HPDE6-E6E7 (cell line): ENCODE measurements at regions not wholly inside any gene's neighbourhood (a gene's known extent, or its start where the extent isn't known, plus 50 kb on each side); places are given as distances from the start of the nearest gene placed in this dataset.
"Not testable (repeated sequence)": the region's sequence is repeated elsewhere in the genome, so short reads cannot be mapped to it uniquely, and the experiment has no call there.

Source experiments
- DNase-seq: peaks from one replicate; pipeline ENCODE4 v3.0.0; 2011; ENCODE audit warnings: missing footprints; ENCODE audit errors: extremely low spot score

DNA sequence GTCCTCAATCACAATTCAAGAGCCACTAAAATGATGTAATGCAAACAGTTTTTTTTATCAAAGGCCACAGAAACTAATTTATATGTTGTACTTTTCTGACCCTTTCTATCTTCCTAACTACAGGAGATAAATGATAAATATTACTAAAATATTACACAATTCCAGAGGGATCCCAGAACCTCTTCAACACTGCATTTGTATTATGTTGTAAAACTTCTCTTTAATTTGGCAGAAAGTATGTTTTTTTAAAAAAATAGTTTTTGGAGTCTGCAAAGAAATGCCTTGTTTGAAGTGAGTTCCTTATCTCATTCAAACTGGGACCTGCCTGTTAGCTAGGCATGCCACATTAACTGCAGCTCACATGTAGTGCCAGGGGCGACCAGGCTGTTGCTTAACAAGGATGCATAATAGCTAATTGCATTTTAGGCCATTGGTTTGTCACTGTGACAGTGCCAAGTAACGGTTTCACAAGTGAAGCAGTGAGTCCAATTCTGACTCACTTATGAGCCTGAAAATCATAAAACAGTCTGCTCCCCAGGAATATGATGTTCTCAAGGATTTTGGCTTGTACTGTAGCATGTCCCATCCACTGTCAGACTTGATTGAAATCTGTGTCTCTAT is 266.9 kb downstream of the KTN1 start:
- DNase-seq, result no peak

DNA sequence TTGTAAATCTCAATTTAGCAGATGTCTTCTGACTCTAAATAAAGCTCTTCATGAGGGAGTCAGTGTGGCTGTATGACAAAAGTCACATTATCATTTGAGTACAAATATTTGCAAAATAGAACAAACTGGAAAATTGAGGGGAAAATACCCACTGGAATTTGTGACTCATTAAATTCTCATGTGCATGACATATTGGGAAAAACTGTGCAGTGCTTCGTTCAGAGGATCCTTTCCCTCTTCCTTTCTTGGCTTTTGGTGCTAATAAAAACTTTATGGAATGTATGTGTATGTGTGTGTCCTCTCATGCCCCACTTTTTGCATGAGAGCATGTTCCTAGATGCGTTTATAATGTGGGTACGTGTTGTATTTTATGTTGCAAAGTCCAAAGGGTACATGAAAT is 267.8 kb downstream of the KTN1 start:
- DNase-seq, result no peak

DNA sequence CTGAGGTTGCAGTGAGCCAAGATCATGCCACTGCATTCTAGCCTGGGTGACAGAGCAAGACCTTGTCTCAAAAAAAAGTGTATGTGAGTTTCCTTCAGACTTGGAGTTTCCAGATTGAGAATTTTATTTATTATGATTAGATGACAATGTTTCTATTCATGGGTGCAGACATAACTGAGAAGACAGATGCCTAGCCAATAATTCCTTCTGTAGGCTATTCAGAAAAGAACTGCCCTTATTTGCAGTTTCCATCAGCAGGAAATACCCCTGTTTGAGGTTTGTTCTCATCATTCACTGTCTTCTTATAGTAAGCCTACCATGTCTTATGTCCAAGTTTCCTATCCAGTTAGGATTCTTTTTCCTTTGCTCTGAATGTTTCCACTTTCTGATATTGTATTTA is 269.0 kb downstream of the KTN1 start:
- no peak for DNase-seq

DNA sequence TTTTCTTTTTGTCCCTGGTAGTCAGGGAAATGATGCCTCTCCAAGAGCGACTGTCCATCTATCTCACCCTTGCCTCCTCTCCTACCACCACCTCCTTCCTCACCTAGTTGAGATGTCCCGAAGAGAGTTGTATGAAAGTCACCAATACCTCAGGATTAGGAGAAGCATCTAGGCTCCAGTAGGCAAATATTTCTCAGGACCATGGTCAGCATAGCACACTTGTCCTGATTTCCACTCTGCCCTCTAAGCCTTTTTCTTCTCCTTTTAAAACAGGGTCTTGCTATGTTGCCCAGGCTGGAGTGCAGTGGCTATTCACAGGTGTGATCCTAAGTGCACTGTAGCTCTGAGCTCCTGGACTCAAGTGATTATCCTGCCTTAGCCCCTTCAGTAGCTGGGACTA is 268.4 kb upstream of the PELI2 start:
- DNase-seq, result no peak

DNA sequence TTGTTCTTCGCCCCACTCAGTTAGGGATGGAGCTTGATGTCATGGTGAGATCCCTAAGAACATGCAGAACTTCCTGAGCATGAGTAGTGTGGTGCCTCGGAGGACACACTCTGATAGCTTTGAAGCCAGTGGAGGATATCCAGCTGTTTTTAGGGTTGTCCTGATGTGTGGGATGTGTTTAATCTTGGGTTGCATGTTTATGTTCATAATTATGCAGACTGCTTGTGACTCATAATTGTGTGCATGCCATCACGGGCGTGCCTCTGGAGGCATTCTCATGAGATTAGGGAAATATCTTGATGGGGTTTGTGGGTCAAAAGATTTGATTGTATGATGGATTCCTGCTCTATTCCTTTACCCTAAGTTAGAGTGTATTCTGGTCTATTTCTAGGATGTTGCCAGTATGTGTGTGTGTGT is 267.4 kb upstream of the PELI2 start:
- peak; percentile 33 for DNase-seq

DNA sequence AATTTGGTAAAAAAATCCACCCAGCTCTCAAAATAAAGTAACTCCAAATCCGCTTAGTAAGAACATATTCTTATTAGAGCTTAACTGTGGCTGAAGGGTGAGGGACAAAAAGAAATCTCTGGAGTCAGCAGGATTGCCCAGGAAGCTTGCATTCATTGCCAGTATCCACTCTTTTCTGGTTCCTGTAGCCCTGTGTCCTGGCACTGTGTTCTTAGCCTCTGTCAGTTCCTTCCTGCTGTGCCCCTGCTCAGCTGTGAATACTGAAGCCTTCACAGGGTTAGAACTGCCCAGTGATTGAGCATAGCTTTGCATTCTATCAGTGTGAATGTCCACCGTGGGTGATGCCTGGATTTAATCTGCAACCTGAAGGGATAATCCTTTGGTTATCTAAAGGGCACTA is 266.9 kb upstream of the PELI2 start:
- DNase-seq, result no peak

DNA sequence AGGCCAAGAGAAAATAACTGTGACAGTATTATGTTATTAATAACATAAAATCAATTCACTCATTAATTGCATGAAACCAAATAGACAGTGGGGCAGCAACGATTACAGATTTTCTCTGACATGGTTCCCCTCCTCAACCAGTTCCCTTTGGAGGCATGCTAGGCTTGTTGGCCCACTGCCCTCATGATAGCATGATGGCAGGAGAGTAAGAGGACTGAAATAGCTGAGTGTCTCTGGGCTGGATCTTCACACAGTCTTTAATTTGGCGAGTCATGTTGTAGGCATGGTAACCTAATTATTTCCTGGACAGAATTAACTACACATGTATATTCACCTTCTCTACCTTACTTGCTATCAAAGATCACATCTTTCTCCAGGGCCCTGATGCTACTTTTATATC is 266.2 kb upstream of the PELI2 start:
- DNase-seq, result no peak

DNA sequence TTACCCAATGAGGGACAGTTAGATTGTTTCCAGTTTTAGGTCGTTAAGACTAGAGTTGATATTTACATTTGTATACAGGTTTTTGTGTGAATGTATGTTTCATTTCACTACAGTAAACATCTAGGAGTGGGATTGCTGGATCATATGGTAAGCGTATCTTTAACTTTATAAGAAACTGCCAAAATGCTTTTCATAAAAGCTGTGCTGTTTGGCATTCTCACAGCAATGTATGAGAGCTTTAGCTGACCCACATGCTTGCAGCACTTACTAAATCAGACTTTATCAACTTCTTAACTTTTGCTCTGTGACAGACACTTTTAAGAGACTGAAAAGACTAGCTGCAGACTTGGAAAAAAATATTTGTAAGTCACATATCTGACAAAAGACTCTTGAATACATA is 262.5 kb upstream of the PELI2 start:
- DNase-seq, result no peak

DNA sequence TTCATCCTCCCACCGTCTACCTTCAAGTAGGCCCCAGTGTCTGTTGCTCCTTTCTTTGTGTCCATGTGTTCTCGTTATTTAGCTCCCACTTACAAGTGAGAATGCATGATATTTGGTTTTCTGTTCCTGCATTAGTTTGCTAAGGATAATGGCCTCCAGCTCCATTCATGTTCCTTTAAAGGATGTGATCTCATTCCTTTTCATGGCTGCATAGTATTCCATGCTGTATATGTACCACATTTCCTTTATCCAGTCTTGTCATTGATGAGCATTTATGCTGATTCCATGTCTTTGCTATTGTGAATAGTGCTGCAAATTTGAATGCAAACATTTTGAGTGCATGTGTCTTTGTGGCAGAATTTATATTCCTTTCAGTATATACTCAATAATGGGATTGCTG is 259.6 kb upstream of the PELI2 start:
- no peak for DNase-seq

DNA sequence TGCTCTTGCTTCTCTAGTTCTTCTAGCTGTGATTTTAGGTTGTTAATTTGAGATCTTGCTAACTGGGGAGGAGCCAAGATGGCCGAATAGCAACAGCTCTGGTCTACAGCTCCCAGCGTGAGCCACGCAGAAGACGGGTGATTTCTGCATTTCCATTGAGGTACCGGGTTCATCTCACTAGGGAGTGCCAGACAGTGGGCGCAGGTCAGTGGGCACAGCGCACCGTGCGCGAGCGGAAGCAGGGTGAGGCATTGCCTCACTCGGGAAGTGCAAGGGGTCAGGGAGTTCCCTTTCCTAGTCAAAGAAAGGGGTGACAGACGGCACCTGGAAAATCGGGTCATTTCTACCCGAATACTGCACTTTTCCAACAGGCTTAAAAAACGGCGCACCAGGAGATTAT is 256.6 kb upstream of the PELI2 start:
- DNase-seq, result not testable (repeated sequence)

DNA sequence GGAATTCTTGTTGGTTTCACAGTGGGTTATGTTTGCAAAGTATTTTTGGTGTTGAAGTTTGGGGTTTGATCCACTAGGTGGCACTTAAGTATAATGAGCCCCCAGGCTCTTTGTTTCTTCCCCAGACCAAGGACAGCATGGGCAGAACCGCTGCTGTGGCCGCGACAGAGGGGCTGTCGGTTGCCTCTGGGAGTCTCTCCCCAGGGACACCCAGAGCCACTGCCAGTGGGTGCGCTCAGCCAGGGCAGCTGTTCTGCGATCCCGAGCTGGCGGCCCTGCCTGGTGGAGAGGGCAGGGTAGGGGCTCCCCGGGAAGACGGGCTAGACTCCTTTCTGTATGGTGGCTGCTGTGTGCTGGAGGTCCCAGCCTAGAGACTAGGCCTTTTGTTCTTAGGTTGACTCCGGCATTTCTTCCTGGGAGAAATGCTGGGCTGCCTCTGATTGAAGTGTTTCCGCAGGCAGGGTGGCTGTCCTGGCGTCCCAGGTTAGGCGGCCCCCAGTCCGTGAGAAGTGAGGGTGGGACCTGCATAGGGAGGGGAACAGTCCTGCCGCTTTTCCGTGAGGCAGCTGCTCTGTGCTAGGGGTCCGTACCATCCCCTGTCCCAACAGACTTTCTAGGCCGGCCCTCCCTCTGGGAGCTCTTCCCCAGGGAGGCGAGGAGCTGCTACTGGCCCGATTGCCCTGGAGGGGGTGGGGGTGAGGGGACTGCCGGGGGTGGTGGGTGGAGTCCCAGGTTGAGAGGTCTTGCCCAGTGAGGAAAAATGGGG is 253.1 kb upstream of the PELI2 start:
- no peak for DNase-seq

DNA sequence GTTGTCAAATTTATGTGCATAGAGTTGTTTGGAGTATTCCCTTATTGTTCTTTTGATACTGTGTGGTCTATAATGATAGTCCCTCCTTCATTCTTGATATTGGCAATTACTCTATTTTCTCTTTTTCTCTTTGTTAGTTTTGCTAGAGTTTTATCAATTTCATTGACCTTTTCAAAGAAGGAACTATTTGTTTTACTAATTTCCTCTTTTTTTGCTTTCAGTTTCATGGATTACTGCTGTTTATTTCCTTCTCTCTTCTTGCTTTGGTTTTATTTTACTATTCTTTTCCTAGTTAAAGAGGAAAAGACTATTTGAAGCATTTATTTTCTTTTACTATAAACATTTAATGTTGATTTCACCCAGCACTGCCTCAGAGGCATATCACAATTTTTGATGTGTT is 250.9 kb upstream of the PELI2 start:
- no peak for DNase-seq

DNA sequence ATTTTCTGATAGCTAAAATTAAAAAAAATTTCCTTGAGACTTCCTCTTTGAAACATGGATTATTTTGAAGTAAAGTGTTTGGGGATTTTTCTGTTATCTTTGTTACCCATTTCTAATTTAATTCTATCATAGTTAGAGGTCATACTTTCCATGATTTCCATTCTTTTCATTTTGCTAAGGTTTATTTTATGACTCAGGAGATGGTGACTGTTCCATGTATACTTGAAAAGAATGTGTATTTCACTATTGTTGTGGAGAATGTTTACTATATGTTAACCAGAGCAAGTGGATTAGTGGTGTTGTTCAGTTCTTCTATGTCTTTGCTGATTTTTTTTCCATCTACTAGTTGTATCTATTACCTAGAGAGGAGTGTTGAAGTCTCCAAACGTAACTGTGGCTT is 250.5 kb upstream of the PELI2 start:
- no peak for DNase-seq

DNA sequence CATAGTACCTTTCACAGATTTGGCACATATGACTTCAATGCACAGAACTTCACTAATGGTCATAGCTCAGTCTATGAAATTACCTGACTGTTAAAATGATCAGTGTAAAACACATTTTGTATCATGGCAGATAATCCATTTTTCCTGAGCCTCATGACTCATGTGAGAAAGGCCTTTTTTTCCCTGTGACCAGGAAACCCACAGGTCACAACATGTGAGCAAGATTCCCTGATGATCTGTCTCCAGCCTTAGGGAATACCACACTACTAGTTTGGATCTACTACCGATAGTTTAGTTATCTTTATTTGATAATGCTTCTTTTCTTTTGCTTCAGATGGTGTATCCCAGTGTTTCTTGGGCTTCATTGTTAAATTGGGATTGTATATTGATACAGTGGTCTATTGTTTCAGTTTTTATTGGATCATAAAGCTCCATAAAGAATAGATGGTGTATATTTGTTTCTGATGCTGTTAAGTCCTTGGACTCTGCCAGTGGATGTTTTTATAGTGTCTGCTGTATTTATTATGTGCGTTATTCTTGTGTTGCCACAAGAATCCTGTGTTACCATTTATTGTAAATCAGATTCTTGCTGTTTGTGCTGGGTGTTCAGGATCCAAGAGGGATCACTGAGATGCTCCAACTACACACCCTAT is 248.7 kb upstream of the PELI2 start:
- peak; percentile 28 for DNase-seq

DNA sequence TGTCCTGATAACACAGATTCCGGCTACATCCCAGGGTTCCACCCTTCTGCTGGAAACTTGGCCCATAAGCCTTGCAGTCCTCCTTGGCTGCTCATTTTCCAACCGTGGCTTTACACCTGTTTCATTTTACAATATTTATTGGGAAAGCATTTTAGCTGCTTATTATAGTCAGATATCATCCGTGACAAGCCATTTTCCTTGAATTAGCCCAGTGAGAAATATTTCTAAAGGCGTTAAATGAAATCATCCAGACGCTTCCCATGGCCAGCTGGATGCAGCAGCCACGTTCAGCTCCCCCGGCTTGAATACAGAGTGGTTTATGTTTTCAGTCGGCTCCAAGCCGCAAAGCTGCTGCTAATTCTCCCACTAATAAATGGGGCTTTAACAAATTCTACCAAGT is 245.0 kb upstream of the PELI2 start:
- DNase-seq, result no peak

DNA sequence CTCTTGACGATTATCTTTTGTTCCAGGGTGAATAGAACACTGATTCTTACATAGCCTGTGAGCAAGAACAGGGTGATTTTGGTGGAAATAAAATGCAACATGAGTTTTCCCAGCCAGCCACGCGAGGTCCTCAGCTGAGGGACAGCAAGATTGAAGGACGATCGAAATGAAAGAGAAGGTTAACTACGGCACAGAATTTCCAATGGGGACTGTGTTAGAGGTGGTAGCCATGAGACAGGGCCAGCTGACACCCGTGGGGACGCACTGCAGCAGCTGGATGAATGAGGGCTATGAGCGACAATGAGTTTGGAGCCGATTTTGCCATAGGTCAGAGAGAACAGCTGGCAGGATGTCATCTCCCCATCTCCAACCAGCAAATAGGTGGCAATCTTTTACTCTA is 243.4 kb upstream of the PELI2 start:
- DNase-seq, result no peak

DNA sequence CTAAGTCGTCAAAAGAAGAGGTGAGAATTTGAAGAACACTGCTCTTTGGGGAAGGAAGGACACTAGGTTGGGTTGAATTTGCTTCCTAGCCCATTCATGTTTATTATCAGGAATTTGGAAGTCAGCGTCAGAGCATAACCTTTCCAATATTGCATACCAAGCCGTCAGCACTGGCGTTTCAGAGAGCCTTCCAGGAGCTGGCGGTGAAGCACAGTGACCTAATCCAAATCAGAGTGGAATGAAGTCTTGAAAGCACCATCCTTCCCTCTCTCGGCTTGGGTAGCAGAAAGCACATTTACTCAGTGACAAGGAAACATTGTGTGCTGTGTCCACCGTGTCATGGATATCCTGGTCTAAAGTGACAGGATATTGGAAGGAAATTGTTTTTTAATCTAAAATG is 240.3 kb upstream of the PELI2 start:
- no peak for DNase-seq

DNA sequence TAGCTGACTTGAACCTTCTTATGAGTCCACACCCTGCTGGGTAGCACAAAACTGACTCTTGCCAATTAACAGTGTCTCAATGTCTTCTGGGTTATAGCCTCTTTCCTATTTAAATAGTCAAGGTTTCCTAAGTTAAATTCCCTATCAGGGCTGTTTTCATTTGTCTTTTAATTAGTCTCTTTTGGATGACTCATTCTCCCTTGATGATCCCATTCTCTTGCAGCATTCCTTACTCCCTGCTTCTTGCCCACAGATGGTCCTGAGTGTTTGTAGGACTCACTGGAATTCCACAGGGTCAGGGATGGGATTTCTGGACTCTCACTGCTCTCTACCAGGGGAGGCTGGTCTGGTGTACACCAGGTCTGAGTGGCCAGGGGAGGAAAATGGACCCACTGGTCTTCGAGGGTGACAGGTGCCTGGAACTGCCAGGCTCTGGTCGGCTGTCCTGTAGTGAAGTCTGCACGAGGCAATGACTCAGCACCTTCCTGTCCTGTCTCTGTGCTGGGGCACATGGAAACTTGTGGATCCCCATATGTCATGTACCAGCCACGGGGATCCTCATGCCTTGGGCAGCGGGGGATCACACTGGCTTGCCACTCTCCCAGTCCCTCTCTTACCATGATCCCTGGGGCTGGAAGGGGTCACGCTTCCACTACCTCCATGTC is 236.5 kb upstream of the PELI2 start:
- no peak for DNase-seq

DNA sequence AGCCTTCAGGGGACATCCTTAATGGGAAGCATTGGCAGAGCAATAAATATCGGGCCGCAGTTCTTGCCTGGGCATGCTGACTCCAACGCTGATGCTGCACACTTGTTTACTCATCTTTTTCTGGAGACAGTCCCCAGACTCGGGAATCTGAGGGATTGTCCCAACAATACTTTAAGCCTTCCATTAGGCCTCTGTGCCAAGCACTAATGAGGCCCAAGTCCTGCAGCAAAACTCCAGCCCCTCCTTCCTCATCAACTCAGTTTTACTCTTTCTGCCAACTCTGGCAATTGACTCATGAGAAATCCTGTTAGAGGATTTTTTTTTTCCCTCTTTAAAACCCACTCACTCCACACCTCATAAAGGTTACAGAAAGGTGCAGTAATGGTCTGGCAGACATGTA is 233.4 kb upstream of the PELI2 start:
- DNase-seq, result peak; percentile 42

DNA sequence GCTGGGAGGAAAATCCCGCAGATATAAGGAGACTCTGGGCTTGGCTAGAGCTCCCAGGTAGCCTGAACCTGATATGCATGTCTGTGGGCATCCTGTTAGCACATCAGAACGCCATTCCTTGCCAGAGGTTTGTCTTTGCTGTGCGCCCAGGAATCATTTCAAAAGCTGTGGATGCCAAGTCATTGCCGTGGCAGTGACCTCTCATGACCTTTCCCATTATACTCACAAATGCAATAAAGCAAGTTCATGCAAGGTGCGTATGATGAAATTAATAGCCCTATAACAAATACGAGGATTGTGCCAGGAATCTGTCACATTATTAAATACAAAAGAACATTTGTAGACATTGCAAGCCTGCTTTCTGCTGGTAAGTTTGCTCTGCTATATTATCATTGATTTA is 229.1 kb upstream of the PELI2 start:
- peak; percentile 58 for DNase-seq

DNA sequence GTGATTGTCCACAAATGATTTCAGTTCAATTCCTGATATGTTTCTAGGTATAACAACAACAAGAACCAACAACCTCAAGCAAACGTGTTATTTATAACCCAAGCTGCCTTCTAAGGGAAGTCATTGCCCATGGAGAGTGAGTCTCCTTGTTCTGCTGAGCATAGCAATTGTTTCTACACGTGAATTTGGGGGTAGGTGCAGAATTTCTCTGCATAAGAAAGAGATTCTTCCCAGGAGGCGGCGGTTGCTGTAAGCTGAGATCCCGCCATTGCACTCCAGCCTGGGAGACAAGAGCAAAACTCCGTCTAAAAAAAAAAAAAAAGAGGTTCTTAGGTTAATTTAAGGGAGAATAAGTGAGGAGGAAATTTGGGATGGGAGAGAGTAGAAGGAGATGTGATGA is 226.5 kb upstream of the PELI2 start:
- DNase-seq, result no peak

DNA sequence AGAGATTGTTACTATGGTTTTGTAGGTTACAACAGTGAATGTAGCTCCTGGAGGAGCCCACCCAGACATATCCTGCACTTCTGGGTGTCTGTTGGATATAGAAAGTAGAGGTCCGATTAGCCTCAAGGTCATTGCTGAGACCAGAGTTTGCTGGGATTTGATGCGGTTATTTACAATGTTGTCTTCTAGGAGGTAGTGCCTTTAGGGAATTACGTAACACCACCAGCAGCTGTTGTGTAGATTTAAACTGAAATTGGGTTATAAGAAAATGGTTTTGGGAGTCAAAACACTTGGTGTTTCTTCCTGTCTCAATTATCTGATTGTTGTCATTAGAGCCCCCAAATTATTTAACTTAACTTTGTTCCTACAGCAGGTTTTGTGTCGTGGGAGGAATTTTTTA is 225.3 kb upstream of the PELI2 start:
- DNase-seq, result no peak

DNA sequence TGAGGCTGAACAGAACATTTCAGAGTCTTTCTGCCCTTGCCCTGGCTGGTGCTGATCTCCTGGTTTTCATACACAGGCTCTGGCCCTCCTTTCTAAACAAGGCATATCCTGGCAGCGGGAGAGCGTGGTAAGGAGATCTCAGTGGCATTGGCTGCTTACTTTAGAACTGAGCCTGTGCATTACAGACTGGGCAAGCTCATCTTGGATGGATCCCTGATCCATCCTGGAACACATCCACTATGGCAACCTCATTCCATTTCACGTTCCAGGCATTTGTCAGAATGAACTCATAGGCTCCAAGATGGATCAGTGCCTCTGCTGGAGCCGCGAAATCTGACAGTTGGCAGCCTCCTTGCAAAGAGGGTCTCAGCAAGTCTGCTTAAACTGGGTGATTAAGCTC is 224.5 kb upstream of the PELI2 start:
- no peak for DNase-seq
